Heart left ventricle (tissue), 13 donors: ENCODE measurements at regions not wholly inside any gene's neighbourhood (a gene's known extent, or its start where the extent isn't known, plus 50 kb on each side); places are given as distances from the start of the nearest gene placed in this dataset.

Experiments used
- POLR2A ChIP-seq, 2 donors: fragments of 450-650 bp; IDR thresholded peaks; one replicate each; pipeline ENCODE4 v1.6.1; 2017; ENCODE audit warnings: antibody characterized with exemption in 2 of 2, mild to moderate bottlenecking in 2 of 2, moderate library complexity in 2 of 2
- TF ChIP-seq, protein P1 (sequence below), 12 donors: fragments of 200-600 bp; sonication (generic) in 4 of 12; IDR thresholded peaks; one replicate each; pipeline versions ENCODE4 v1.5.0 to v1.8.0; 2018 to 2022; ENCODE audit warnings: antibody characterized with exemption in 12 of 12, mild to moderate bottlenecking in 5 of 12
- donor health status: ischemic (EF 13 %, LVEDD 7.1; RV severe dilation, severe dysfunction).
- donor health status: DM: no; HTN: yes; CAD: no.
- donor health status: DM: no; HTN: no; CAD: no.
- donor health status: ischemic (EF 25% LVEDD 6.9; RV normal size, moderate dysfunction).
- donor health status: ischemic (EF 25% LVEDD 5.7; RV mildly dilated, moderate dysfunction).
- donor health status: ischemic (EF 35%, LVEDD 5.7; RV mildly dilated, moderate dysfunction).
- donor health status: nonischemic (EF 11% LVEDD 7.7; RV severe dilation, severe dysfunction).
- donor health status: DM: yes; HTN: yes; CAD: no.
- donor health status: PGD.
- donor health status: ischemic (EF 29% LVEDD 5.4; RV normal size, mild dysfunction).
- donor health status: nonischemic (EF 23%, LVEDD 6.1; RV moderate dilation, normal function).

DNA sequence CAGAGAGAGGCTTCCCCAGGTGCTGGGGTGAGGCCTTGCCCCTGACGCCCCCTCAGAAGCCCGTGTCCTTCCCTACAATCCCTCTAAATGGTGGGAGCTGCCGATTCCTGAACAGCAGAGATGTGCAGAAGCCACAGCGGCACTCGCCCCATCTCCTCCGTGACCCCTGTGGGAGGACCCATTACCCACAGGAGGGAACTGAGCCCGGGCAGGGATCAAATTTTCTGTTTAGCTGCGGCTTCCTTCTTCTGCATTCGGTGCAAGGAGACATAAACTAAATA is 181.2 kb upstream of the RAB6C start:
- TF ChIP-seq, protein P1, sequence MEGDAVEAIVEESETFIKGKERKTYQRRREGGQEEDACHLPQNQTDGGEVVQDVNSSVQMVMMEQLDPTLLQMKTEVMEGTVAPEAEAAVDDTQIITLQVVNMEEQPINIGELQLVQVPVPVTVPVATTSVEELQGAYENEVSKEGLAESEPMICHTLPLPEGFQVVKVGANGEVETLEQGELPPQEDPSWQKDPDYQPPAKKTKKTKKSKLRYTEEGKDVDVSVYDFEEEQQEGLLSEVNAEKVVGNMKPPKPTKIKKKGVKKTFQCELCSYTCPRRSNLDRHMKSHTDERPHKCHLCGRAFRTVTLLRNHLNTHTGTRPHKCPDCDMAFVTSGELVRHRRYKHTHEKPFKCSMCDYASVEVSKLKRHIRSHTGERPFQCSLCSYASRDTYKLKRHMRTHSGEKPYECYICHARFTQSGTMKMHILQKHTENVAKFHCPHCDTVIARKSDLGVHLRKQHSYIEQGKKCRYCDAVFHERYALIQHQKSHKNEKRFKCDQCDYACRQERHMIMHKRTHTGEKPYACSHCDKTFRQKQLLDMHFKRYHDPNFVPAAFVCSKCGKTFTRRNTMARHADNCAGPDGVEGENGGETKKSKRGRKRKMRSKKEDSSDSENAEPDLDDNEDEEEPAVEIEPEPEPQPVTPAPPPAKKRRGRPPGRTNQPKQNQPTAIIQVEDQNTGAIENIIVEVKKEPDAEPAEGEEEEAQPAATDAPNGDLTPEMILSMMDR (IDR thresholded peaks at IDR 0.05), result no peak
- TF ChIP-seq POLR2A (IDR thresholded peaks at IDR 0.05), result no peak
